ENCODE measurements at regions not wholly inside any gene's neighbourhood (a gene's known extent, or its start where the extent isn't known, plus 50 kb on each side); places are given as distances from the start of the nearest gene placed in this dataset.

GRCh38 chr4:174438711-174439110 lies 83.6 kb downstream of the HPGD start:
- DNase-seq (ENCODE audit: low read depth), result no peak

DNA sequence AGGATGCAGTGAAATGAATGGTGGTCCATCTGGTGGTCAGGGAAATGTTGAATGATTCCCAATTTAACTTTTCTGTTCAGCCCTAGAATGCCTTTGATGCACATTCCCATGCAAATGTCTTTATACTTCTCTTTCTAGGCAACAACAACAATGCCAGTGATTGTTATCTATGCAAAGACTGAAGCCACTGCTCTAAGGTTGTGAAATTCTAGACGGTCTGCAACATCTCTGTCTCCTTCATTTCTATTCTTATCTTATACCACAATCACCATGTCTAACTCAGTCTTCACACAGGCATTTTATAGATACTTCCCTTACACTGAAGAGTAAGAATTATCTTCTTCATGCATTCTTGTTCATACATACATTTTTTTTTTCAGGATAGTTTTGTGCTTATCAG lies 84.5 kb downstream of the HPGD start:
- DNase-seq (ENCODE audit: low read depth), result no peak

- peak; percentile 61 for DNase-seq (ENCODE audit: low read depth)
These were observed 85.0 kb downstream of the HPGD start for GRCh38 chr4:174437324-174437723.

DNA sequence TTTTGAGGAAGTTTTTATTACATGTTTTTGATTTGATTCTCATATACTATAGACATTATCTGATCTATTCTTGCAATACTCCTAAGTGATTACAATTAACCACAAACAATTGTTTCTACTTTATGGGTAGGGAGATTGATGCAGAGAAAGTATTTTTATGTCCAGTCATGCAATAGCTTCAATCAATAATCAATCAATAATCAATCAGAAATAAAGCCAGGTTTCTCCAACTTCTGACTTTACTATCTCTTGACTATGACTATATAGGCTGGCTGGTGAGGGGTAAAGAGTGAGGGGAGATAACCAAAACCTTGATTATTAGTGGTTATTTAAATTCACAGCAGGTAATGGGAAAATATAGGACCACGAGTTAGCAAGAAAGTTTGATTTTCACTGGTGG lies 85.9 kb downstream of the HPGD start:
- no peak for DNase-seq (ENCODE audit: low read depth)

GRCh38 chr4:174435974-174436373 lies 86.3 kb downstream of the HPGD start:
- no peak for DNase-seq (ENCODE audit: low read depth)

- no peak for DNase-seq (ENCODE audit: low read depth)
These were observed 87.8 kb downstream of the HPGD start for GRCh38 chr4:174434455-174434854.

- no peak for DNase-seq (ENCODE audit: low read depth)
These were observed 91.7 kb downstream of the HPGD start for GRCh38 chr4:174430576-174430975.

- DNase-seq (ENCODE audit: low read depth), result no peak
These were observed 92.4 kb downstream of the HPGD start for GRCh38 chr4:174429701-174430410.

- no peak for DNase-seq (ENCODE audit: low read depth)
These were observed 94.6 kb downstream of the HPGD start for GRCh38 chr4:174427571-174428140.

GRCh38 chr4:174425669-174426068 lies 96.6 kb downstream of the HPGD start:
- DNase-seq (ENCODE audit: low read depth), result no peak

DNA sequence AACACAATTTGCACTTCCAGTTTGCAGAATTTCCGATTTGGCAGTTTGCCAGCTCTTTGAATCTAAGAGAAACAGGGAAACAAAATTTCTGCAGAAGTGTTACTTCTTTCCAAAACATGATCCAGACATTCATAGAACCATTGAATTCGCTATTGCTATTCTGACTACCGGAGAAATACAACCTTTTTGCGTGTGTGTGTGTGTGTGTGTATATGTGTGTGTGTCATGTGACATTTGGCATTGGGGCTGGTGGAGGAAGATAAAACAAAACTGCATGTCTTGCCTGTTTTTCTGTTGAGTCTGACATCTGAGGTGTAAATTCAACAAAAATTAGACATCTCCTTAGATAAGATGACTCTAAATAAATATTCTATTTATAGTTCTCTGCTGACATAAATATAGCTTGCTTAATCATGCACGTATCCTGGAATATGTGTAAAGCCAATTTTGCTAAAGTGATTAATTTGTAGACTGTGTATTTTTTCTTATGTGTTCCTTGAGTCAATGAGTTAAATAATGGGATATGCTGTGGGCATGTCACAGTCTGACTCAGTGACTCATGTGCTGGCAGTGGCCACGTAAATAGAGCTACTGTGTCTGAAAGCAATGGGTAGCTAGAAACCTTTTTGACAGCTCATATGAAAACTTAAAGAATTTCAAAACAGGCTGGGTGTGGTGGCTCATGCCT lies 98.9 kb downstream of the HPGD start:
- peak; percentile 50 for DNase-seq (ENCODE audit: low read depth)

GRCh38 chr4:174422893-174423256 lies 99.4 kb downstream of the HPGD start:
- no peak for DNase-seq (ENCODE audit: low read depth)

GRCh38 chr4:174420316-174420715 lies 102.0 kb downstream of the HPGD start:
- no peak for DNase-seq (ENCODE audit: low read depth)

DNA sequence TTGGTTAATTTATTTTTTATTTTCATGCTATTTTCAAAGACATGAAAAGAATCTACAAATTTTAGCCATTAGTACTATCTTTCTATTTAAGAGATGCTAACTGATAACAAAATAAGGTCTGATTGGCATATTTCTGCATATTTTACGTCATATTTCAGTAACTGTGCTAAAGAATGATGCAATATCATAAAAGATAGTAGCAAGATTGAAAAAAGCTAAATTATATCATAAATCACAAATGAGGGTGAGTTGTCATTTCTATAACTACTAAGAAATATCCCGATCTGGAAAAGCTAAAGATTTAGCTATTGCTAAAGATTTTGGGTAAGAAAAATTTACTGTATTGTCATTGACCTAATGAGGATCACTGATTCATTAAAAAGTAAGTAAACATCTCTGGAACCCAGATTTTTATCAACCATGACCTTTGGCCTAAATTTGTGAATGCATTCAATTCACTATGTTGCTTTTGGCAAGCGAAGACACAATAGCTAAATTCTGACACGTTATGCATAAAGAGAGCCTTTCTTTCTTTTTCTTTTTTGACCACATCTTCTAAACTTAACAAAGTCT lies 103.6 kb downstream of the HPGD start:
- no peak for DNase-seq (ENCODE audit: low read depth)

DNA sequence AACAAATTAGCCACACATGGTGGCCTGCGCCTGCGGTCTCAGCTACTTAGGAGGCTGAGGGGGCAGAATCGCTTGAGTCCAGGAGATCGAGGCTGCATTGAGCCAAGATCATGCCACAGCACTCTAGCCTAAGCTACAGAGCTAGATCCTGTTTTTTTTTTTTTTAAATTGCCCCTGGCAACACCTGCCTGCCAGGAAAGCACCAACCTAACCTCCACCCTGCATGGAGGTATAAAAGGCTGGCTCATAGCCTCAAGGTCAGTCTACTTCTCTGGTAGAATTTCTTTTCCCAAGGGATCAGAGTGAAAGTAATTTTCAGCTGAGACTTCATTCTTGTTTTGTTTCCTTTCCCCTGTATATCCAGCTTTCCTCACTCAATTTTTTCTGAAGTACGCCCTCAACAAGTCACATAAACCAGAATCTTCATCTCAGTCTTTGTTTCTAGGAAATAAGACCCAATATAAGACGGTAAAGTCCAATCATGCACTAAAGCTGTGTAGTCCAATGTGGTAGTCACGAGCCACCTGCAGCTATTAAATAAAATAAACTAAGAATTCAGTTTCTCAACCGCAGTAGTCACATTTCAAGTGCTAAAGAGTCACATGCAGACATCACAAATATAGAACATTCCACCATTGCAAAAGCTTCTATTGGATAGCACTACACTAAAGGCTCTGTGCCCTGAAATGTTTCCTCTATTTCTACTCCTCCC lies 113.3 kb downstream of the HPGD start:
- DNase-seq (ENCODE audit: low read depth), result no peak

- DNase-seq (ENCODE audit: low read depth), result no peak
These were observed 115.9 kb downstream of the HPGD start for GRCh38 chr4:174406383-174406782.

- no peak for DNase-seq (ENCODE audit: low read depth)
These were observed 116.4 kb downstream of the HPGD start for GRCh38 chr4:174405923-174406322.

DNA sequence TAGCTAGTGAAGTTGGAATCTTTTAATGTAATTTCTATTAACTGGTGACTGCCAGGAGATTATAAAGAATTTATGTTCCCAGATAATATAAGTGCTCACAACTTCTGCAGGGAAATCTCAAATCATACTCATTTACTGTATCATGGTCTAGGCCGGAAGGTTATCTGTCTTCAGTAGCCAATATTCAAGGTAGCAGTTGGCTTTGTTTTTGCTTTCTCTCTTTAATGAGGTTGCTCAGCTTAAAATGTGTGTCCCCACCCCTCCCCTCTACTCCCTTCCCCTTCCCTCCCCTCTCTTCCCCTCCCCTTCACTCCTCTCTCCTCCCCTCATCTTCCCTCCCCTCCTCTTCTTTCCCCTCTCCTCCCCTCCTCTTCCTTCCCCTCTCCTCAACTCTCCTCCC lies 117.6 kb downstream of the HPGD start:
- DNase-seq (ENCODE audit: low read depth), result no peak

GRCh38 chr4:174403177-174403543 lies 119.1 kb downstream of the HPGD start:
- no peak for DNase-seq (ENCODE audit: low read depth)

DNA sequence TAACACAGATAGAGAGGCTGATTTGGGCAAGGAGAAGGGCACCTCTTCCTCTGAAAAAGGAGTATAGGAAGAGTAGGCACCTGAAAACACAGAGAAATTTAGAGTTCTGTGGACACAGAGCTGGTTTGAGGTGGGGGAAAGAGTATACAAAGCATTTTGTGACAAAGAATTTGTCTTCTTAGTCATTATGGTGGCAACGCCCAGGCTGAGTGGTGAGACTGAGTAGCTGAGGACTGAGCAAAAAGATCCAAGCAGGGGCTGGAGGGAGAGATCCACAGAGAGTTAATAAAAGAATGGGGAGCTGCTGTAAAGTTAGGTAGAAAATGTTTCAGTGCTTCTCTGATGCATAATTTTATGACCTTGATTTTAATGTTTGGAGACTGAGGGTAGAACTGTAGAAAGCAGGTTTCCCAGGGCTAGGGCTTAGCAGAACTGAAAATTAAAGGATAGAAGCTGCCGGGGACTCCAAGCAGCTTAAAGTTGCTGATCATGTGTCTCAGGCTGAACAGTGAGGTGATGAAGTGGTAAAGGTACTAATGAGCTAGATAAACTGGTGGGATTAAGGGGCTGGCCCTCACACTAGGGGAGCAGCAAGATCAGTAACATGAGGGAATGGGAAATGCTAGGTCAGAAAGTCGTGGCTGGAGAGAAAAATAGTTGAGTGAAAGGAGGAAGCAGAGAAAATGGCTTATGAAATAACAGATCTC lies 118.9 kb downstream of the CEP44 start:
- no peak for DNase-seq (ENCODE audit: low read depth)

DNA sequence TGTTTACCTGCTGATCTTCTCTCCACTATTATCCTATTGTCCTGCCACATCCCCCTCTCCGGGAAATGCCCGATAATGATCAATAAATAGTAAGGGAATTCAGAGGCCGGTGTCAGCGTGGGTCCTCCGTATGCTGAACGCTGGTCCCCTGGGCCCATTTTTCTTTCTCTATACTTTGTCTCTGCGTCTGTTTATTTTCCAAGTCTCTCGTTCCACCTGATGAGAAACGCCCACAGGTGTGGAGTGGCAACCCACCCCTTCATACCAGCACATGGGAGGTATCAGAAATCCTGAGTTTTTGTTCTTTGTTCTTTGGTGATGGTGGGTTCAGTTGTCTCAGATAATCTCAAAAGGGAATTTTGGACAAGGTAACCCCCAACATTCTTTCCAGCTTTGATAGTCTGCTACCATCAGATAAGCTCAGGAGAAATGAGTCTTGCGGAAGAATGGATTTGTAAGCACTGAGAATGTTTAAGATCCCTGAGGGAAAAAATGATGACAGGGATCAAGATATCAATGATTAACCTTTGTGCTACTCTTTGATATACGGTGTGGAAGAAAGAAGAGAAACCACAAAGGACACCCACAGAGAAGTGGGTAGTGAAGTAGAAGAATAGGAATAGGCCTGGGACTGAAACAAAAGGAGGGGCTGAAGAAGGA lies 117.9 kb downstream of the CEP44 start:
- DNase-seq (ENCODE audit: low read depth), result no peak

Measured in non-pigmented ciliary epithelial cell (primary cell).